ENCODE measurements at regions not wholly inside any gene's neighbourhood (a gene's known extent, or its start where the extent isn't known, plus 50 kb on each side); places are given as distances from the start of the nearest gene placed in this dataset.

DNA sequence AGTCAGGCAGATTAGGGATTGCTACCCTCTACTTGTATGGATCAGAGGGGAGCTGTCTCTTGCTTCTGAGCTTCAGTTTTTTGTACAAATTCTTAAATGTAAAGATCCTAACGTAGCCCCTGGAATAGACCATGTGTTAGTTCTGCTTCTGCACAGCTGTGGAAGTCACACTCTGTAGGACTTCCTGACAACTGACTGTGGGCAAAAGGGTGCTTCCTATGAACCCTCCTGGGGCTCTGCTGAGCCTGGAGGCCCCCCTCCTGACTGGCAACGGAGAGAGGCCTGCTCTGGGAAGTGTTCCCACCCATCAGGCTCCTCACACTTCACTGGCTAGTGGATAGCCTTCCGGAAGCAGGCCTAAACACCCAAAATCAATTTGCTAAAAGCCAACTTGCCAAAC lies 131.0 kb downstream of the RPLP1 start:
- TF ChIP-seq, protein P1, sequence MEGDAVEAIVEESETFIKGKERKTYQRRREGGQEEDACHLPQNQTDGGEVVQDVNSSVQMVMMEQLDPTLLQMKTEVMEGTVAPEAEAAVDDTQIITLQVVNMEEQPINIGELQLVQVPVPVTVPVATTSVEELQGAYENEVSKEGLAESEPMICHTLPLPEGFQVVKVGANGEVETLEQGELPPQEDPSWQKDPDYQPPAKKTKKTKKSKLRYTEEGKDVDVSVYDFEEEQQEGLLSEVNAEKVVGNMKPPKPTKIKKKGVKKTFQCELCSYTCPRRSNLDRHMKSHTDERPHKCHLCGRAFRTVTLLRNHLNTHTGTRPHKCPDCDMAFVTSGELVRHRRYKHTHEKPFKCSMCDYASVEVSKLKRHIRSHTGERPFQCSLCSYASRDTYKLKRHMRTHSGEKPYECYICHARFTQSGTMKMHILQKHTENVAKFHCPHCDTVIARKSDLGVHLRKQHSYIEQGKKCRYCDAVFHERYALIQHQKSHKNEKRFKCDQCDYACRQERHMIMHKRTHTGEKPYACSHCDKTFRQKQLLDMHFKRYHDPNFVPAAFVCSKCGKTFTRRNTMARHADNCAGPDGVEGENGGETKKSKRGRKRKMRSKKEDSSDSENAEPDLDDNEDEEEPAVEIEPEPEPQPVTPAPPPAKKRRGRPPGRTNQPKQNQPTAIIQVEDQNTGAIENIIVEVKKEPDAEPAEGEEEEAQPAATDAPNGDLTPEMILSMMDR (IDR thresholded peaks at IDR 0.05) = no peak
- TF ChIP-seq POLR2AphosphoS5 (IDR thresholded peaks at IDR 0.05) = no peak

All from prostate gland (tissue), 2 donors.